ENCODE measurements at regions not wholly inside any gene's neighbourhood (a gene's known extent, or its start where the extent isn't known, plus 50 kb on each side); places are given as distances from the start of the nearest gene placed in this dataset.

GRCh38 chr4:130808492-130808891, 1712.5 kb downstream of the C4orf33 start:
- Histone ChIP-seq H3K79me2 (ENCODE audit: control insufficient read depth, insufficient read depth, low read length) (no peaks in the 10 kb centered on the region), H4K20me1 (ENCODE audit: control insufficient read depth, extremely low read depth, insufficient read depth, low read length) (no peaks in the 10 kb centered on the region), H3K9me3 (ENCODE audit: control insufficient read depth, insufficient read depth, low read depth, low read length) (no peaks in the 10 kb centered on the region), H3K27me3 (ENCODE audit: control insufficient read depth, insufficient read depth, low read length) (no peaks in the 10 kb centered on the region), H3K9ac (ENCODE audit: insufficient read depth, low read length) (no peak overlapping the region), H3K4me1 (ENCODE audit: control insufficient read depth, extremely low read depth, insufficient read depth, low read length) (no peaks in the 10 kb centered on the region), H3K36me3 (ENCODE audit: control insufficient read depth, insufficient read depth, low read length) (no peaks in the 10 kb centered on the region), H3K4me2 (ENCODE audit: extremely low read depth, insufficient read depth, low read length) (no peak overlapping the region), H3K4me3 (replicated peaks in 1 of 4; ENCODE audit: control extremely low read depth in 1 of 4, insufficient read depth in 1 of 4, low read depth in 3 of 4, low read length in 4 of 4) (no peak overlapping the region), H3K27ac (ENCODE audit: insufficient read depth, low read length) (no peak overlapping the region), H2AFZ (ENCODE audit: low read length) (no peak overlapping the region)
- peak; percentile 1 to 31 for DNase-seq (ENCODE audit: low read depth in 2 of 2)
- TF ChIP-seq EZH2 (IDR thresholded peaks at IDR 0.05; ENCODE audit: low read length, missing control alignments) (no peak), CTCF (conservative IDR thresholded peaks at IDR 0.05 in 1 of 2, IDR thresholded peaks at IDR 0.05 in 1 of 2; ENCODE audit: low read depth in 1 of 2, low read length in 2 of 2) (peak; percentile 32 to 59)

- Histone ChIP-seq H3K79me2 (ENCODE audit: control insufficient read depth, insufficient read depth, low read length) (no peaks in the 10 kb centered on the region), H3K9ac (ENCODE audit: insufficient read depth, low read length) (no peak overlapping the region), H3K4me2 (ENCODE audit: extremely low read depth, insufficient read depth, low read length) (no peak overlapping the region), H2AFZ (ENCODE audit: low read length) (no peak overlapping the region), H3K27me3 (ENCODE audit: control insufficient read depth, insufficient read depth, low read length) (no peaks in the 10 kb centered on the region), H3K4me1 (ENCODE audit: control insufficient read depth, extremely low read depth, insufficient read depth, low read length) (no peaks in the 10 kb centered on the region), H4K20me1 (ENCODE audit: control insufficient read depth, extremely low read depth, insufficient read depth, low read length) (no peaks in the 10 kb centered on the region), H3K4me3 (replicated peaks in 1 of 4; ENCODE audit: control extremely low read depth in 1 of 4, insufficient read depth in 1 of 4, low read depth in 3 of 4, low read length in 4 of 4) (no peak overlapping the region), H3K9me3 (ENCODE audit: control insufficient read depth, insufficient read depth, low read depth, low read length) (no peaks in the 10 kb centered on the region), H3K36me3 (ENCODE audit: control insufficient read depth, insufficient read depth, low read length) (no peaks in the 10 kb centered on the region), H3K27ac (ENCODE audit: insufficient read depth, low read length) (no peak overlapping the region)
- DNase-seq (ENCODE audit: low read depth in 2 of 2), result peak in 1 of 2 donors; percentile 0
- TF ChIP-seq CTCF (conservative IDR thresholded peaks at IDR 0.05 in 1 of 2, IDR thresholded peaks at IDR 0.05 in 1 of 2; ENCODE audit: low read depth in 1 of 2, low read length in 2 of 2) (no peak), EZH2 (IDR thresholded peaks at IDR 0.05; ENCODE audit: low read length, missing control alignments) (no peak)
These were observed 1716.3 kb downstream of the C4orf33 start for GRCh38 chr4:130812117-130812765.

GRCh38 chr4:130814896-130815295, 1718.9 kb downstream of the C4orf33 start:
- H3K4me3 ChIP-seq (replicated peaks in 1 of 4; ENCODE audit: control extremely low read depth in 1 of 4, insufficient read depth in 1 of 4, low read depth in 3 of 4, low read length in 4 of 4), result no peak overlapping the region
- H2AFZ ChIP-seq (ENCODE audit: low read length), result no peak overlapping the region
- no peaks in the 10 kb centered on the region for H3K79me2 ChIP-seq (ENCODE audit: control insufficient read depth, insufficient read depth, low read length)
- no peak overlapping the region for H3K9ac ChIP-seq (ENCODE audit: insufficient read depth, low read length)
- H4K20me1 ChIP-seq (ENCODE audit: control insufficient read depth, extremely low read depth, insufficient read depth, low read length), result no peaks in the 10 kb centered on the region
- no peaks in the 10 kb centered on the region for H3K4me1 ChIP-seq (ENCODE audit: control insufficient read depth, extremely low read depth, insufficient read depth, low read length)
- H3K9me3 ChIP-seq (ENCODE audit: control insufficient read depth, insufficient read depth, low read depth, low read length), result no peaks in the 10 kb centered on the region
- H3K4me2 ChIP-seq (ENCODE audit: extremely low read depth, insufficient read depth, low read length), result no peak overlapping the region
- TF ChIP-seq EZH2 (IDR thresholded peaks at IDR 0.05; ENCODE audit: low read length, missing control alignments) (no peak), CTCF (conservative IDR thresholded peaks at IDR 0.05 in 1 of 2, IDR thresholded peaks at IDR 0.05 in 1 of 2; ENCODE audit: low read depth in 1 of 2, low read length in 2 of 2) (no peak)
- no peak for DNase-seq (ENCODE audit: low read depth in 2 of 2)
- no peak overlapping the region for H3K27ac ChIP-seq (ENCODE audit: insufficient read depth, low read length)
- H3K27me3 ChIP-seq (ENCODE audit: control insufficient read depth, insufficient read depth, low read length), result no peaks in the 10 kb centered on the region
- no peaks in the 10 kb centered on the region for H3K36me3 ChIP-seq (ENCODE audit: control insufficient read depth, insufficient read depth, low read length)

Data from fibroblast of lung (primary cell).